Right lung (tissue), 2 donors: ENCODE measurements at regions not wholly inside any gene's neighbourhood (a gene's known extent, or its start where the extent isn't known, plus 50 kb on each side); places are given as distances from the start of the nearest gene placed in this dataset.

Experiments
- DNase-seq, 2 donors: peaks; one replicate each; pipeline ENCODE4 v3.0.0-alpha.2; 2013

- DNase-seq, result no peak
Measured at GRCh38 chr5:113902917-113903660, 389.6 kb downstream of the YTHDC2 start.

GRCh38 chr5:113909782-113910181 lies 396.3 kb downstream of the YTHDC2 start:
- no peak for DNase-seq

GRCh38 chr5:113917997-113918396 lies 404.5 kb downstream of the YTHDC2 start:
- DNase-seq, result peak in 1 of 2 donors; percentile 1

- no peak for DNase-seq
Measured at GRCh38 chr5:113922343-113922742, 408.8 kb downstream of the YTHDC2 start.

- no peak for DNase-seq
Measured at GRCh38 chr5:113935453-113935852, 422.0 kb downstream of the YTHDC2 start.

- DNase-seq, result no peak
Measured at GRCh38 chr5:113937301-113937700, 423.8 kb downstream of the YTHDC2 start.

GRCh38 chr5:113939988-113940387 lies 421.9 kb upstream of the KCNN2 start:
- no peak for DNase-seq

GRCh38 chr5:113950186-113950585 lies 411.7 kb upstream of the KCNN2 start:
- no peak for DNase-seq

- DNase-seq, result no peak
Measured at GRCh38 chr5:113965225-113965624, 396.6 kb upstream of the KCNN2 start.

- no peak for DNase-seq
Measured at GRCh38 chr5:113969901-113970300, 392.0 kb upstream of the KCNN2 start.

- no peak for DNase-seq
Measured at GRCh38 chr5:113971454-113971853, 390.4 kb upstream of the KCNN2 start.

- no peak for DNase-seq
Measured at GRCh38 chr5:113974976-113975375, 386.9 kb upstream of the KCNN2 start.

- DNase-seq, result no peak
Measured at GRCh38 chr5:113984928-113985327, 376.9 kb upstream of the KCNN2 start.

- no peak for DNase-seq
Measured at GRCh38 chr5:113985505-113985904, 376.4 kb upstream of the KCNN2 start.

- no peak for DNase-seq
Measured at GRCh38 chr5:113989278-113989912, 372.5 kb upstream of the KCNN2 start.

GRCh38 chr5:113989913-113990305 lies 372.0 kb upstream of the KCNN2 start:
- no peak for DNase-seq

GRCh38 chr5:114001076-114001475 lies 360.8 kb upstream of the KCNN2 start:
- no peak for DNase-seq

GRCh38 chr5:114006582-114006981 lies 355.3 kb upstream of the KCNN2 start:
- no peak for DNase-seq

GRCh38 chr5:114007678-114008077 lies 354.2 kb upstream of the KCNN2 start:
- no peak for DNase-seq

GRCh38 chr5:114010362-114010761 lies 351.5 kb upstream of the KCNN2 start:
- no peak for DNase-seq

GRCh38 chr5:114018186-114018585 lies 343.7 kb upstream of the KCNN2 start:
- no peak for DNase-seq

- DNase-seq, result no peak
Measured at GRCh38 chr5:114038756-114039155, 323.1 kb upstream of the KCNN2 start.

GRCh38 chr5:114050087-114050486 lies 311.8 kb upstream of the KCNN2 start:
- DNase-seq, result no peak

- no peak for DNase-seq
Measured at GRCh38 chr5:114053372-114053771, 308.5 kb upstream of the KCNN2 start.
